IPS-20b (cell line): ENCODE measurements at regions not wholly inside any gene's neighbourhood (a gene's known extent, or its start where the extent isn't known, plus 50 kb on each side); places are given as distances from the start of the nearest gene placed in this dataset.

Source experiments
- H3K27ac ChIP-seq: one replicate; pipeline ENCODE4 v1.5.1; 2013; ENCODE audit warnings: low read length
- H3K27me3 ChIP-seq: 2 replicates; pipeline ENCODE4 v1.6.1; 2013; ENCODE audit warnings: mild to moderate bottlenecking, low read length, inconsistent platforms; ENCODE audit not compliant: insufficient read depth
- H3K36me3 ChIP-seq: 2 replicates; pipeline ENCODE4 v1.6.1; 2013; ENCODE audit warnings: low read depth, mild to moderate bottlenecking, inconsistent platforms, low read length, moderate library complexity; ENCODE audit not compliant: insufficient read depth
- H3K4me1 ChIP-seq: 2 replicates; pipeline ENCODE4 v1.6.1; 2013; ENCODE audit warnings: mild to moderate bottlenecking, control low read depth, inconsistent platforms, low read length, moderate library complexity; ENCODE audit not compliant: insufficient read depth
- H3K4me3 ChIP-seq: 2 replicates; pipeline ENCODE4 v1.5.1; 2013; ENCODE audit warnings: mild to moderate bottlenecking, low read length, inconsistent platforms
- H3K9ac ChIP-seq: 2 replicates; pipeline ENCODE4 v1.6.1; 2013; ENCODE audit warnings: low read depth, mild to moderate bottlenecking, inconsistent platforms, low read length, moderate library complexity
- H3K9me3 ChIP-seq: 2 replicates; pipeline ENCODE4 v1.6.1; 2013; ENCODE audit warnings: mild to moderate bottlenecking, low read depth, low read length, inconsistent platforms; ENCODE audit not compliant: insufficient read depth

DNA sequence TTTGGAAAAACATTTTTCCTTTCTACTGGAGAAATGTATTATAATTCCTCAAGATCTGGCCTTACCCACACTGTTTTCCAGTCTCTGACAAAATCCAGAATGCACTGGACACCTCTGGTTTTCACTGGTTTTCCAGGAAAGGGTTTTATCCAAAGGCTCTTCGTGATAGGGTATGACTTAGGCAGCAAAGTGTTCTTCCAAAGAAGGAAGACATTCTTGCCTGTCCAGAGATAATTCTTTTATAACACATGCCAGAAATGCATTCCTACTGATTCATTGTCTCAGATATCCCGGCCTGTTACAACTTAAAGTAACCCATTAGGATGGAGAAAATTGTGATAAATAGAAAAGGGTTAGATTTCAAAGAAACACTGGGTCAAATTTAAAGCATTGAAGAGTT is 2343.1 kb downstream of the PCDH7 start:
- Histone ChIP-seq H3K4me1 (no peaks in the 10 kb centered on the region), H3K27ac (no peak overlapping the region), H3K4me3 (no peak overlapping the region), H3K27me3 (no peaks in the 10 kb centered on the region), H3K9ac (no peak overlapping the region), H3K9me3 (no peaks in the 10 kb centered on the region), H3K36me3 (no peaks in the 10 kb centered on the region)

GRCh38 chr4:33064238-33064637 is 2344.1 kb downstream of the PCDH7 start:
- Histone ChIP-seq H3K27ac (no peak overlapping the region), H3K4me3 (no peak overlapping the region), H3K4me1 (no peaks in the 10 kb centered on the region), H3K27me3 (no peaks in the 10 kb centered on the region), H3K9ac (no peak overlapping the region), H3K36me3 (no peaks in the 10 kb centered on the region), H3K9me3 (no peaks in the 10 kb centered on the region)

DNA sequence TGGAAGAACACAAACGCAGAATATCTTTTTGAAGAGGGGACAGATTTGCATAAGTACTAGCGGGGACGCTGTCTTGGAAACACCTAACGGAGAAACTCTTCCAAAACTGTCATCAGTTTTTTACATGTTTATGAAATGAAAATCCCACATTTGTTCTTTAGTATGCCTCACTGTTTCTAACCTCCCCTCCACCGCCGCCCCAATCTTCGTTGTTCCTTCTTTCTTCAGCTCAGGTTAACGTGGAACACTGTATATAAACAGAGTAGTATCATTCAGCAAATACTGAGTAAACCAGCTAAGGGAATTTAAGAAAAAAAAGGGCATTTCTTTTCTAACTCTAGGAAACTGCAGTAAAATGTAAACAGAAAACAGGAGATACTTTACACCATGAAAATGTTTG is 2345.6 kb downstream of the PCDH7 start:
- H3K36me3 ChIP-seq = no peaks in the 10 kb centered on the region
- H3K27me3 ChIP-seq = no peaks in the 10 kb centered on the region
- no peak overlapping the region for H3K27ac ChIP-seq
- H3K9me3 ChIP-seq = no peaks in the 10 kb centered on the region
- no peak overlapping the region for H3K4me3 ChIP-seq
- H3K4me1 ChIP-seq = no peaks in the 10 kb centered on the region
- no peak overlapping the region for H3K9ac ChIP-seq

GRCh38 chr4:33067221-33067620 is 2347.1 kb downstream of the PCDH7 start:
- Histone ChIP-seq H3K9ac (no peak overlapping the region), H3K27ac (no peak overlapping the region), H3K36me3 (no peaks in the 10 kb centered on the region), H3K4me1 (no peaks in the 10 kb centered on the region), H3K27me3 (no peaks in the 10 kb centered on the region), H3K4me3 (no peak overlapping the region), H3K9me3 (no peaks in the 10 kb centered on the region)

GRCh38 chr4:33068539-33068938 is 2348.4 kb downstream of the PCDH7 start:
- Histone ChIP-seq H3K9me3 (no peaks in the 10 kb centered on the region), H3K27me3 (no peaks in the 10 kb centered on the region), H3K9ac (no peak overlapping the region), H3K4me3 (no peak overlapping the region), H3K27ac (no peak overlapping the region), H3K4me1 (no peaks in the 10 kb centered on the region; the same call in 1 of the 2 replicates), H3K36me3 (no peaks in the 10 kb centered on the region)

DNA sequence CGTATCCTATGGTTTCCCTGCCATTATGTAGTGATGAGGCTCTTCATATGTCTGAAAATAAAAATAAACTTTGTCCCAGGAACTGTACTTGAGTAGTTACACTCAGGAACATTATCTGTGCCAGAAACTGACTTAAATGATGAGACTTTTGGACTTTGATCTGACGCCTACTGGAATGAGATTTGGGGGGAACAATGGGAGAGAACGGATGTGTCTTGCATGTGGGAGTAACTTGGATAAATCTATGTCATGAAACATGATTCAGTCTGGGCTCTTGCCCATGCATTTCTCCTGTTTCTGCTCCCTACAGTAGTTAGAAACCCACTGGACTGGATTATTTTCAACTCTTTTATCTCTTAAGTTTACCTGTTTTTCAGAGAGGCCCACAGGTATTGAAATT is 2351.4 kb downstream of the PCDH7 start:
- Histone ChIP-seq H3K27ac (no peak overlapping the region), H3K4me3 (no peak overlapping the region), H3K9me3 (no peaks in the 10 kb centered on the region)

GRCh38 chr4:33072298-33073089 is 2352.3 kb downstream of the PCDH7 start:
- Histone ChIP-seq H3K9ac (no peak overlapping the region), H3K27ac (no peak overlapping the region), H3K4me1 (no peaks in the 10 kb centered on the region; the same call in 1 of the 2 replicates), H3K36me3 (no peaks in the 10 kb centered on the region), H3K9me3 (no peaks in the 10 kb centered on the region), H3K27me3 (no peaks in the 10 kb centered on the region), H3K4me3 (no peak overlapping the region)

More for the DNA sequence above, 2351.4 kb downstream of the PCDH7 start:
- Histone ChIP-seq H3K9ac (no peak overlapping the region), H3K36me3 (no peaks in the 10 kb centered on the region), H3K27me3 (no peaks in the 10 kb centered on the region), H3K4me1 (no peaks in the 10 kb centered on the region; the same call in 1 of the 2 replicates)

- H3K27ac ChIP-seq = no peak overlapping the region
- no peak overlapping the region for H3K4me3 ChIP-seq
- no peaks in the 10 kb centered on the region for H3K36me3 ChIP-seq
- no peaks in the 10 kb centered on the region for H3K9me3 ChIP-seq
- H3K27me3 ChIP-seq = no peaks in the 10 kb centered on the region
- H3K9ac ChIP-seq = no peak overlapping the region
- no peaks in the 10 kb centered on the region; the same call in 1 of the 2 replicates for H3K4me1 ChIP-seq
Measured at GRCh38 chr4:33073811-33074210, 2353.6 kb downstream of the PCDH7 start.

DNA sequence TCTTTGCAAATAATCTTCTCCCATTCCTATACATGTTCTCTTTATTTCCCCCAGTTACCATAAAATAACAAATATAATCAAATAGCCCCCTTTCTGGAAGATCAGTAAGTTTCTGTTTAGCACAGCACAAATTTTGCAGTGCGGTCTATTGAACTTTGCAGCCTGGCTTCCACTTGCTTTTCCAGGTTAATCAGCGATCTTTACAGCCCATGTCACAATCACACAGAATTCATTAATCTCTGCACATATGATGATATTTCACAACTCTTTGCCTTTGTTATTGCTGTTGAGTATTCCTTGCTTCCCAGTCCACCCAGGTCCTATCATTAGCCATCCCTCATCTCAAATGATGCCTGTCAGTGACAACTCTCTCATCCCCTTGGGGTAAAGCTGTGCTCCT is 2358.0 kb downstream of the PCDH7 start:
- Histone ChIP-seq H3K9ac (no peak overlapping the region), H3K4me1 (no peaks in the 10 kb centered on the region; the same call in 1 of the 2 replicates), H3K4me3 (no peak overlapping the region), H3K36me3 (no peaks in the 10 kb centered on the region), H3K27me3 (no peaks in the 10 kb centered on the region), H3K27ac (no peak overlapping the region), H3K9me3 (no peaks in the 10 kb centered on the region)

- H3K4me3 ChIP-seq = no peak overlapping the region
- H3K4me1 ChIP-seq = no peaks in the 10 kb centered on the region
- no peaks in the 10 kb centered on the region for H3K36me3 ChIP-seq
- no peaks in the 10 kb centered on the region for H3K27me3 ChIP-seq
- H3K9me3 ChIP-seq = no peaks in the 10 kb centered on the region
- no peak overlapping the region for H3K27ac ChIP-seq
- no peak overlapping the region for H3K9ac ChIP-seq
Measured at GRCh38 chr4:33080275-33080674, 2360.1 kb downstream of the PCDH7 start.

DNA sequence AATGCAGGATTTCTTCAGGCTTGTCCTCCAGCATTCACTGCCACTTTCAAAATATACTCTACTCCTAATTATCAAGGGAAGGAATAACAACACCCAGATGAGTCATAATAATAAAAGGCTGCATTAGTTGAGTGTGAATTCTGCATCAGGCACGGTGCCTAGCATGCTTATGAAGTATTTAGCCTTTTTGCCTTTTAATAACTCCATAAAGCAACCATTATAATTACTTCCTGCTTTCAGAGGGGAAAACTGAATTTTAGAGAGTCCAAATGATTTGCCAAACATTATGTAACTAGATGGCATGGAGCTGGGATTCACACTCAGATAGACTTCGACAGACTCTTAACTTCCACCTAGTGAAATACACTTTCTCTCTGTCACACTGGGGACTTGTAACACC is 2365.5 kb downstream of the PCDH7 start:
- Histone ChIP-seq H3K9ac (no peak overlapping the region), H3K27ac (no peak overlapping the region), H3K9me3 (no peaks in the 10 kb centered on the region), H3K36me3 (no peaks in the 10 kb centered on the region), H3K4me3 (no peak overlapping the region), H3K27me3 (no peaks in the 10 kb centered on the region), H3K4me1 (no peaks in the 10 kb centered on the region)

DNA sequence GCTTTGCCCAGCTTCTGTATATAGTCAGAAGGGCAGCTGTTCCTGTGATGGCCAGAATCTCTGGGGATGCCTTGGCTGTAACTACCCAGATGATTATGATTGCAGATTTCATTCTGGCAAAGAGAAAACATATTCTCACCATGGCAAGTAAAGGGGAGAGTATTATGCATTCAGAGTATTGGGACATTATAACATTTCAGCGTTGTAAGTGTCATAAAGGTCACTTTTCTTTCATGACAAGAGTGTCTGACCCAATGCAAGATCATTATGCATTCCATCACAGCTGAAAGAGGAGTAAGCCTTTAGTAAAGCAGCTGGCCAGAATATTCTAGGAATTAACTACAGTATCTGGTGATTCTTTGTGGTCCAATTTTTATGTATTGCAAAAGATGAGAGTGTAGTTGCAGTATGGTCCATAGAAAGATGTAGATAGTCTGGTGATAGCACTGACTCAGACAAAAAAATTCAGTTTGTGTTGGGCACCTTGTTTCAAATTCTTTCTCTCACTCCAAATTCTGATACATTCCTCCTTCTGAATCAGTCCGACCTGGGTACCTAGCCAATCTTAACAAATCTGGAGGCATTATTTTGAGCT is 2366.3 kb downstream of the PCDH7 start:
- no peaks in the 10 kb centered on the region for H3K27me3 ChIP-seq
- H3K4me3 ChIP-seq = no peak overlapping the region
- no peaks in the 10 kb centered on the region for H3K9me3 ChIP-seq
- no peak overlapping the region for H3K27ac ChIP-seq
- H3K4me1 ChIP-seq = no peaks in the 10 kb centered on the region
- no peak overlapping the region for H3K9ac ChIP-seq
- no peaks in the 10 kb centered on the region for H3K36me3 ChIP-seq
